HG03139 (cell line): ENCODE measurements at regions not wholly inside any gene's neighbourhood (a gene's known extent, or its start where the extent isn't known, plus 50 kb on each side); places are given as distances from the start of the nearest gene placed in this dataset.

Experiments used
- ATAC-seq: cut with Tn5 transposase; IDR thresholded peaks from one replicate; pipeline ENCODE4 v1.9.1; 2021; ENCODE audit not compliant: unreplicated experiment

DNA sequence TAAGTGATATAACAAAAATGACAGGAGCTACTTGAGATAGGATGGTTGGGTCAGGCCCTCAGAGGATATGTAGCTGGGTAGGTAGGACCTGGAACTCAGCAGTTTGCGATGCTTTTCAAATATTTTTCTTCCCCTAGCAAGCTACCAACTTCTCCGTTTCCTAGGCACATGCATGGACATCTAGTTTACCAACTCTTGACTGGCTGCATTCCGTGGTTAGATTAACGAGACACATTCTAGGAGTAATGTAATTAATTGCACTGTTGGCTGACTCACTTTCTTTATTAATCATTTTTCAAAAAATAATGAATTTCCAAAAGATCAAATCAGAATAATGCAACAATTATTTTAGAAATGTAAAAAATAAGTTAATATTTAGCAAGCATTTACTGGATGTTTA, 95.9 kb downstream of the MACIR start:
- no peak for ATAC-seq

DNA sequence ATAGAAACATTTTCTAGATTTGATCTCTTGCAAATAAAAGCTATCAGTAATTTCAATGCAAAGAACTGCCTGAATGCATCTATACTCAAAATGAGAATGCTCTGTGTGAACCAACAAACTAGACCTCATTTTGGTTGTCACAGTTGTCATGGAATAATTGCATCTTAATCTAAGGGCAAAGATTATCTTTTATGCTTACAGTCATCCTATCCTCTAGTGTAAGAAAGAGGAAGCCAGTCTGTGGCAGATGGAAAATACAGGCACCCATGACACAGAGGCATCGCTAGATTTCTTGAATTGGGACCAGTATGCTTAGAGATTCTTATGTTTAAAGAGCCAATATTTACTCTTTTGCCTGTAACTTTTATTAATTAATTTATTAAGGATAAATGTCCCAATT, 95.0 kb downstream of the MACIR start:
- no peak for ATAC-seq

DNA sequence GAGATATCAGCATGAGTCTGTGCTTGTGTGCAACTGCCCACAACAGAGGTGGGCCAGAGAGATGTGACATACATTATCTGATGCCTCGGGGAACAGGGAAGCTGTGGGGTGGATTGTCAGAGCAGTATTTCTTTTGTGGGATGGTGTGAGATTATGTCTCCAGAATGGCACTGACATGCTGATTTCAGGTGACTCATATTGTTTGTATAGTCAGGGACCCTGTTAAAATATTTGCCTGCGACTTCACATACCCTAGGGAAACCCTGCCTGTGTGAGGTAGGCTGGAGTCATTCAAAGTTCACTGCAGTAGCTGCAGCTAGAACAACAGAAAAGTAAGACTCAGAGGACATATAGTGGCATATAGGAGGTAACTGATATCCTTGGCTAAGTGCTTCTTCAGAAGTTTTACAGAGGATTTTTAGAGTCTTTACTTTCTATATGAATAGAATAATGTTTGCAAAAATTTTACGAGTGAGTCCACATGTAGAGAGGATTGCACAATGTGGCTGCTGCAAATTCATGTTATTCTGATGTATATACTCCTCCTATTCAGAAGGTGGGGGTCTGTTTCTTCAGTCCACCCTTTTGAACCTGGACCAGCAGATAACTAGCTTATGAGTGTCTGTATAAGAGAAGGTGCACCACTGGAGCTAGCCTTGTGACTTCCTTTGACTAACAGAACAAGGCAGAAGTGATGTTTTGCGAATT, 89.3 kb downstream of the MACIR start:
- no peak for ATAC-seq

DNA sequence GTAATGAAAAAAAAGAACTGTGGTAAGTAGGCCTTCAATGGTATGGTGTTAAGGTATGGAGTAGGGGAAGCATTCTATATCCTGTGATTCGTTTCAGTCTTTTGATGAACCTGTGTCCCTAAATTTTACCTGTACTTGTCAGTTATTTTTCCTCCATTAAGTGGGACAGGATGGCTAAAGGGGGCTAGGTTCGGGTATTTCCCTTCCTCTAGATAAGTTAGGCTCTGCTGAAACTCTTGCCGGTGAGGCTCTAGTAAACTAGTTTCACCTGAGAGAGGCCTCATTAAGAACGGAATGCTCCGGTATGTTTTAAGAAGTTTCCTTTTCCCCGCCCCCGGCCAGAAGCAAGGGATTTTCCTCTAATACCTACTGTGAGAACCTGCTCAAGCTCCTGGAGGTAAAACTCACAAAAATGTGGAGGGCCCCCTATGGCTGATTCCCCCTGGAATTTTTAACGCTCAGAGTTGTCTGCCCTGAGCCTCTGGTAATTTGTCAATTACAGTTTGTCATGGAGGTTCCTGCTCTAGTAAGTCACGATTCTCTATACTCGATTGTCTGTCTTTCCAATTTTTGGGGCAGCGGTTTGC, 87.7 kb downstream of the MACIR start:
- no peak for ATAC-seq

GRCh38 chr5:103345461-103345860, 86.9 kb downstream of the MACIR start:
- no peak for ATAC-seq

- ATAC-seq = peak; percentile 100
Measured at GRCh38 chr5:103340717-103341388, 82.3 kb downstream of the MACIR start.

- ATAC-seq = no peak
Measured at GRCh38 chr5:103340132-103340531, 81.6 kb downstream of the MACIR start.

DNA sequence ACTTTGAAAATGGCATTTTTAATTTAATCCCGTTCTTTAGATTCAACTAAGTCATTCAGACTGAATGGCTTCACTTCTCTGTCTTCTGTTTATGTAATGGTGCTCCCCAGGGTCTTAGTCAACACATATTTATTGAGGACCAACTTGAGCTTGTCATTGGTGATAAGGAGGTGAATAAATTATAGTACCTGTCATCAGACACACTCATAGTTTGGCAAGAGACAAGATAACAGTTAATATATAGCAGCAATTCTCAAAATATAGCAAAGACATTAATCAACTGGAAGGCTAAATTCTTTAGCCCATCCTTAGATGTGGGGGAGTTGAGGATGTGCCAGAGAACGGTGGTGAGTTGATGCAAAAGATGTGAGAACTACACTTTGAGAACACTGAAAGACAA, 78.4 kb downstream of the MACIR start:
- ATAC-seq = no peak

DNA sequence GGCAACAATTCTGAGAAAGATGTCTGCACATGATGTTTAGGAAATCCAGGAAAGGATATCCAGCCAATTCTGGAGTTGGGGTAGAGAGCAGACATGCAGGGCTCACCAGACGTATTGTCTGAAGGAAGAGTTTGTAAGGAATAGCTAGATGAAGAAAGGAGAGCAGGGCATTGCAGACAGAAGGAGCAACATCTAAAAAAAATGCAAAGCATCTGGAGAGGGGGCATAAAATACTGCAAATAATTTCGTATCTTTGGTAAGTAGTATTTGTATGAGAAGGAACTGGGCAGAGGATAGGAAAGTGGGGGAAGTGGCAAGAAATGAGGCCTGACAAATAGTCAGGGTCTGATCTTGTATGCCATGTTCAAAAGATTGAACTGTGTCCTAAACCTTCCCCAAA, 74.8 kb downstream of the MACIR start:
- ATAC-seq = no peak

GRCh38 chr5:103330875-103331274, 72.3 kb downstream of the MACIR start:
- no peak for ATAC-seq
